HCT116 (cell line): ENCODE measurements at regions not wholly inside any gene's neighbourhood (a gene's known extent, or its start where the extent isn't known, plus 50 kb on each side); places are given as distances from the start of the nearest gene placed in this dataset.

ENCODE experiments used
- ATAC-seq: fragments of 200-7000 bp; cut with Tn5 transposase; 2 replicates; pipeline ENCODE4 v1.9.1; 2020; ENCODE audit warnings: mild to moderate bottlenecking, moderate library complexity
- BruUV-seq: library from RNA; stranded (reverse); fragments of 400-500 nt; replicated peaks from 2 replicates; lab custom pipeline; 2021; lab: Mats Ljungman, UMichigan
- CTCF ChIA-PET: fragments of 300-600 bp; sonication (Branson Sonifier 250); formaldehyde crosslinking; loops from one replicate; lab custom pipeline; 2021; ENCODE audit warnings: antibody characterized with exemption; lab: Charles Lee
- POLR2A ChIA-PET: fragments of 300-600, 350-600 bp; sonication (Branson Sonifier 250); formaldehyde crosslinking; loops from one replicate; lab custom pipeline; 2021; ENCODE audit warnings: antibody characterized with exemption; lab: Charles Lee
- RAD21 ChIA-PET, 2 experiments: fragments of 300-600 bp; sonication (Branson Sonifier 250); formaldehyde crosslinking; loops; one replicate each; lab custom pipeline; 2023; ENCODE audit warnings: low total read pairs in 2 of 2; ENCODE audit not compliant: uncharacterized antibody in 2 of 2, unreplicated experiment in 2 of 2, low non-redundant PET in 1 of 2; lab: Charles Lee
- DNase-seq: peaks from one replicate; pipeline ENCODE4 v3.0.0-alpha.2; 2010; ENCODE audit warnings: low read depth, low spot score
- H2AFZ ChIP-seq: fragments of 200-600 bp; shearing (Covaris generic), sonication (generic); 2 replicates; pipeline ENCODE4 v1.6.1; 2017; ENCODE audit warnings: low read depth, mixed run types, mixed read lengths, antibody characterized with exemption, low read length; ENCODE audit not compliant: poor library complexity, severe bottlenecking
- H3K27ac ChIP-seq: 2 replicates; pipeline ENCODE4 v1.5.1; 2012; ENCODE audit warnings: low read depth, low read length
- H3K27me3 ChIP-seq: fragments of 200-600 bp; sonication (generic); 2 replicates; pipeline ENCODE4 v1.6.1; 2016; ENCODE audit warnings: mixed run types, low read length, mixed read lengths; ENCODE audit not compliant: insufficient read depth
- H3K36me3 ChIP-seq, 2 experiments: fragments of 200-500 bp in 1 of 2; fragments of 200-600 bp in 1 of 2; sonication (Bioruptor generic) in 1 of 2; sonication (generic) in 1 of 2; 2 replicates each; pipeline versions ENCODE4 v1.5.1 to v1.6.1; 2014 to 2016; ENCODE audit warnings: low read length in 2 of 2, inconsistent platforms in 1 of 2, mixed read lengths in 1 of 2, mixed run types in 1 of 2; ENCODE audit not compliant: insufficient read depth in 2 of 2, control insufficient read depth in 1 of 2
- H3K4me1 ChIP-seq, 2 experiments: fragments of 200-600 bp in 1 of 2; sonication (generic) in 1 of 2; 2 replicates each; pipeline versions ENCODE4 v1.5.1 to v1.6.1; 2012 to 2017; ENCODE audit warnings: low read length in 2 of 2, inconsistent platforms in 1 of 2, mild to moderate bottlenecking in 1 of 2, mixed read lengths in 1 of 2, mixed run types in 1 of 2, moderate library complexity in 1 of 2; ENCODE audit not compliant: insufficient read depth in 2 of 2, control insufficient read depth in 1 of 2
- H3K4me2 ChIP-seq: fragments of 200-600 bp; sonication (generic); 2 replicates; pipeline ENCODE4 v1.6.1; 2017; ENCODE audit warnings: mixed run types, low read length, mixed read lengths
- H3K4me3 ChIP-seq, 2 experiments: fragments of 200-600 bp in 1 of 2; sonication (generic) in 1 of 2; replicated peaks in 1 of 2; 2 replicates each; pipeline ENCODE4 v1.5.1; 2011 to 2016; ENCODE audit warnings: low read length in 2 of 2, control low read depth in 1 of 2, low read depth in 1 of 2, mild to moderate bottlenecking in 1 of 2, mixed read lengths in 1 of 2, mixed run types in 1 of 2
- H3K79me2 ChIP-seq: fragments of 200-600 bp; sonication (generic); 2 replicates; pipeline ENCODE4 v1.6.1; 2017; ENCODE audit warnings: mild to moderate bottlenecking, mixed run types, low read length, moderate library complexity, mixed read lengths; ENCODE audit not compliant: insufficient read depth
- H3K9ac ChIP-seq: fragments of 200-600 bp; sonication (generic); 2 replicates; pipeline ENCODE4 v1.6.1; 2016; ENCODE audit warnings: low read length, mixed read lengths
- H3K9me2 ChIP-seq: fragments of 200-600 bp; sonication (generic), shearing (Covaris generic); 2 replicates; pipeline ENCODE4 v1.6.1; 2017; ENCODE audit warnings: mixed run types, mild to moderate bottlenecking, moderate library complexity; ENCODE audit not compliant: insufficient read depth
- H3K9me3 ChIP-seq, 2 experiments: fragments of 200-500 bp in 1 of 2; fragments of 200-600 bp in 1 of 2; sonication (Bioruptor generic) in 1 of 2; sonication (generic) in 1 of 2; 2 replicates each; pipeline ENCODE4 v1.6.1; 2014 to 2017; ENCODE audit warnings: low read length in 2 of 2, mixed read lengths in 2 of 2, inconsistent platforms in 1 of 2, low read depth in 1 of 2, mild to moderate bottlenecking in 1 of 2, mixed run types in 1 of 2, moderate library complexity in 1 of 2; ENCODE audit not compliant: control insufficient read depth in 1 of 2, insufficient read depth in 1 of 2
- H4K20me1 ChIP-seq: fragments of 200-600 bp; sonication (generic), shearing (Covaris generic); 2 replicates; pipeline ENCODE4 v1.6.1; 2017; ENCODE audit warnings: mixed run types, mild to moderate bottlenecking, moderate library complexity; ENCODE audit not compliant: insufficient read depth
- CBX3 ChIP-seq: IDR thresholded peaks from 2 replicates; pipeline ENCODE4 v1.6.1; 2012; ENCODE audit warnings: low read depth
- CEBPB ChIP-seq: IDR thresholded peaks from 2 replicates; pipeline ENCODE4 v1.6.1; 2012; ENCODE audit warnings: low read depth
- CTCF ChIP-seq, 3 experiments: fragments of 200-600 bp in 1 of 3; sonication (generic) in 1 of 3; IDR thresholded peaks in 2 of 3; conservative IDR thresholded peaks in 1 of 3; 2 replicates each; pipeline ENCODE4 v1.5.1; 2012 to 2017; ENCODE audit warnings: low read depth in 2 of 3, low read length in 2 of 3, antibody characterized with exemption in 1 of 3, borderline replicate concordance in 1 of 3, control low read depth in 1 of 3, mild to moderate bottlenecking in 1 of 3, mixed read lengths in 1 of 3, mixed run types in 1 of 3, moderate library complexity in 1 of 3; ENCODE audit not compliant: insufficient read depth in 1 of 3
- EGR1 ChIP-seq: IDR thresholded peaks from 2 replicates; pipeline ENCODE4 v1.6.1; 2012; ENCODE audit warnings: low read depth
- EZH2 ChIP-seq: fragments of 200-600 bp; sonication (generic); IDR thresholded peaks from 2 replicates; pipeline ENCODE4 v1.6.1; 2017; ENCODE audit warnings: antibody characterized with exemption, mixed run types
- EZH2phosphoT487 ChIP-seq: fragments of 200-600 bp; IDR thresholded peaks from 2 replicates; pipeline ENCODE4 v1.6.1; 2018; ENCODE audit warnings: antibody characterized with exemption, borderline replicate concordance
- FOSL1 ChIP-seq: IDR thresholded peaks from 2 replicates; pipeline ENCODE4 v1.6.1; 2012; ENCODE audit warnings: low read depth
- POLR2A ChIP-seq: IDR thresholded peaks from 2 replicates; pipeline ENCODE4 v1.7.0; 2011; ENCODE audit warnings: borderline replicate concordance; ENCODE audit not compliant: insufficient read depth, insufficient read length; ENCODE audit errors: extremely low read depth
- POLR2AphosphoS5 ChIP-seq: IDR thresholded peaks from 2 replicates; pipeline ENCODE4 v1.6.1; 2011; ENCODE audit warnings: mild to moderate bottlenecking, low read depth, low read length, moderate library complexity
- RAD21 ChIP-seq: IDR thresholded peaks from 2 replicates; pipeline ENCODE4 v1.6.1; 2012; ENCODE audit warnings: low read depth, mild to moderate bottlenecking
- SIN3A ChIP-seq: IDR thresholded peaks from 2 replicates; pipeline ENCODE4 v1.6.1; 2012; ENCODE audit warnings: low read depth
- TCF7L2 ChIP-seq: IDR thresholded peaks from 2 replicates; pipeline ENCODE4 v1.7.0; 2011; ENCODE audit warnings: borderline replicate concordance, inconsistent platforms; ENCODE audit not compliant: insufficient read depth, insufficient read length; ENCODE audit errors: extremely low read depth
- YY1 ChIP-seq: IDR thresholded peaks from 2 replicates; pipeline ENCODE4 v1.6.1; 2011; ENCODE audit warnings: low read length, low read depth, moderate library complexity, mild to moderate bottlenecking; ENCODE audit not compliant: insufficient replicate concordance; ENCODE audit errors: extremely low read depth
- ZFX ChIP-seq: fragments of 450-650 bp; IDR thresholded peaks from 2 replicates; pipeline ENCODE4 v1.6.1; 2017
- ZNF274 ChIP-seq: fragments of 200-500 bp; sonication (Bioruptor generic); IDR thresholded peaks from 2 replicates; pipeline ENCODE4 v1.6.1; 2014; ENCODE audit warnings: mild to moderate bottlenecking, low read depth, low read length, inconsistent platforms
- intact Hi-C: fragments of 100-400 bp; cut with micrococcal nuclease; formaldehyde crosslinking; loops from 2 replicates; pipeline ENCODE4 v1.10.0; 2022
- TF ChIP-seq, protein P1 (sequence below): IDR thresholded peaks from 2 replicates; pipeline ENCODE4 v1.6.1; 2012; ENCODE audit warnings: low read depth
- TF ChIP-seq, protein P2 (sequence below): IDR thresholded peaks from 2 replicates; pipeline ENCODE4 v1.6.1; 2012

DNA sequence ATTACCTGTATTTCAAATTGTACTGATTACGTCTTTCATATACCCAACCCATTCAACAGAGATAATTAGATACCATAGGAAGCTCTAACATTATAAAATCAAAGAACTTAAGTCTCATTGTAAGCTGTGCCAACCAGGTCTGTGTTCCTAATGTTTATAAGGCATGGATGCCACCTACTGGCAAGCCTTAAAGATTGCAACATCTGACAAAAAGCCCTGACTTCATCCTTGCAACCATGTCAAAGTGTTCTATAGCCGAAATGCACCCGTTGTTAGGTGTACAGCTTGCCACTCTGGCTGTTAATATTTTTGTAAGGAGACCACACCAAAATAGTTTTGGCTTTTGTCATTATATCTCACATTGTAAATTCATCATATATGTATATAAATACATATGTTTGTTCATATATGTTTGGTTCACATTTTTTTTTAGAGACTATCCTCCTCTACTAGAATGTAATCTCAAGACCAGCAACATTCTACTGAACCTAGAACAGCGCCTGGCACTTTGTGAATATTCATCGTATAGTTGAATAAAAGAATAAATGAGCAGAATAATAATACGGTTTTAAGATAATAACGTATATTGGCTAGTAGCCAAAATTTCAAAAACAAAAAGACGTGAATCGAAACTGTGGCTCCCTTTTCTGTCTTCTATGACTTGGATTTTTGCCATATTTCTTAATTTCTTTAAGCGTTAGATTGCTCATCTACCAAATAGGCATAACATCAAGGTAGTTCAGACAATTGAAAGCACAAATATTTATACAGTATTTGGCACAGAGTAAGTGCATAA lies 258.1 kb downstream of the TBL1XR1 start:
- RAD21 ChIA-PET, result interaction anchor here (0.9 to 1.3 kb wide), 5 partner anchors 66 to 425 kb away, joined by 3 to 16 read pairs (median 6); no protein-coding TSS in a partner anchor
- POLR2A ChIA-PET, result no interaction called here
- intact Hi-C loops, result loop anchor here (1.0 to 5.0 kb wide), 3 partner anchors 277 to 1448 kb away; no protein-coding TSS in a partner anchor
- Histone ChIP-seq H3K27ac (no peak overlapping the region), H3K36me3 (no peaks in the 10 kb centered on the region), H3K4me1 (no peaks in the 10 kb centered on the region), H3K9ac (no peak overlapping the region), H3K4me3 (no peak overlapping the region), H3K9me3 (no peaks in the 10 kb centered on the region), H3K4me2 (peak overlapping the region; percentile 13; the same call in 1 of the 2 replicates), H3K9me2 (no peaks in the 10 kb centered on the region), H3K27me3 (no peaks in the 10 kb centered on the region), H3K79me2 (no peaks in the 10 kb centered on the region), H2AFZ (peak overlapping the region; percentile 59), H4K20me1 (no peaks in the 10 kb centered on the region)
- DNase-seq (peak; percentile 67), ATAC-seq (peak; percentile 98)
- TF ChIP-seq EZH2phosphoT487 (no peak), CTCF (IDR thresholded peaks at IDR 0.05 in 2 of 3, conservative IDR thresholded peaks at IDR 0.05 in 1 of 3; ENCODE audit: borderline replicate concordance in 1 of 3, insufficient read depth in 1 of 3, low read depth in 2 of 3, low read length in 2 of 3) (peak; percentile 61 to 81 (median 70); a peak in 5 of 6 replicates), EGR1 (no peak), EZH2 (no peak), RAD21 (peak; percentile 91), YY1 (peak; percentile 16), POLR2A (no peak), ZFX (no peak), FOSL1 (no peak), CEBPB (peak; percentile 91), ZNF274 (no peak), TCF7L2 (no peak), SIN3A (no peak), POLR2AphosphoS5 (no peak), CBX3 (peak; percentile 60; the same call in 1 of the 2 replicates)
- TF ChIP-seq, protein P1, sequence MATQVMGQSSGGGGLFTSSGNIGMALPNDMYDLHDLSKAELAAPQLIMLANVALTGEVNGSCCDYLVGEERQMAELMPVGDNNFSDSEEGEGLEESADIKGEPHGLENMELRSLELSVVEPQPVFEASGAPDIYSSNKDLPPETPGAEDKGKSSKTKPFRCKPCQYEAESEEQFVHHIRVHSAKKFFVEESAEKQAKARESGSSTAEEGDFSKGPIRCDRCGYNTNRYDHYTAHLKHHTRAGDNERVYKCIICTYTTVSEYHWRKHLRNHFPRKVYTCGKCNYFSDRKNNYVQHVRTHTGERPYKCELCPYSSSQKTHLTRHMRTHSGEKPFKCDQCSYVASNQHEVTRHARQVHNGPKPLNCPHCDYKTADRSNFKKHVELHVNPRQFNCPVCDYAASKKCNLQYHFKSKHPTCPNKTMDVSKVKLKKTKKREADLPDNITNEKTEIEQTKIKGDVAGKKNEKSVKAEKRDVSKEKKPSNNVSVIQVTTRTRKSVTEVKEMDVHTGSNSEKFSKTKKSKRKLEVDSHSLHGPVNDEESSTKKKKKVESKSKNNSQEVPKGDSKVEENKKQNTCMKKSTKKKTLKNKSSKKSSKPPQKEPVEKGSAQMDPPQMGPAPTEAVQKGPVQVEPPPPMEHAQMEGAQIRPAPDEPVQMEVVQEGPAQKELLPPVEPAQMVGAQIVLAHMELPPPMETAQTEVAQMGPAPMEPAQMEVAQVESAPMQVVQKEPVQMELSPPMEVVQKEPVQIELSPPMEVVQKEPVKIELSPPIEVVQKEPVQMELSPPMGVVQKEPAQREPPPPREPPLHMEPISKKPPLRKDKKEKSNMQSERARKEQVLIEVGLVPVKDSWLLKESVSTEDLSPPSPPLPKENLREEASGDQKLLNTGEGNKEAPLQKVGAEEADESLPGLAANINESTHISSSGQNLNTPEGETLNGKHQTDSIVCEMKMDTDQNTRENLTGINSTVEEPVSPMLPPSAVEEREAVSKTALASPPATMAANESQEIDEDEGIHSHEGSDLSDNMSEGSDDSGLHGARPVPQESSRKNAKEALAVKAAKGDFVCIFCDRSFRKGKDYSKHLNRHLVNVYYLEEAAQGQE, result no peak
- TF ChIP-seq, protein P2, sequence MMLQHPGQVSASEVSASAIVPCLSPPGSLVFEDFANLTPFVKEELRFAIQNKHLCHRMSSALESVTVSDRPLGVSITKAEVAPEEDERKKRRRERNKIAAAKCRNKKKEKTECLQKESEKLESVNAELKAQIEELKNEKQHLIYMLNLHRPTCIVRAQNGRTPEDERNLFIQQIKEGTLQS, result no peak
- no TSS peak for BruUV-seq
- CTCF ChIA-PET, result interaction anchor here (0.6 to 2.1 kb wide), 10 partner anchors 10 to 1446 kb away, joined by 3 to 21 read pairs (median 8); no protein-coding TSS in a partner anchor
